ENCODE measurements at regions not wholly inside any gene's neighbourhood (a gene's known extent, or its start where the extent isn't known, plus 50 kb on each side); places are given as distances from the start of the nearest gene placed in this dataset.

GRCh38 chr7:24216576-24217125, 67.3 kb upstream of the NPY start:
- DNase-seq, result no peak

GRCh38 chr7:24221500-24221899, 62.5 kb upstream of the NPY start:
- DNase-seq, result no peak

- DNase-seq, result no peak
These were observed 56.9 kb upstream of the NPY start for GRCh38 chr7:24227068-24227467.

GRCh38 chr7:24227603-24228359, 56.2 kb upstream of the NPY start:
- DNase-seq, result no peak

GRCh38 chr7:24229481-24230226, 54.3 kb upstream of the NPY start:
- DNase-seq, result no peak

- DNase-seq, result no peak
These were observed 52.5 kb upstream of the NPY start for GRCh38 chr7:24231493-24231892.

GRCh38 chr7:24233386-24233785, 50.6 kb upstream of the NPY start:
- DNase-seq, result no peak
